ENCODE measurements at regions not wholly inside any gene's neighbourhood (a gene's known extent, or its start where the extent isn't known, plus 50 kb on each side); places are given as distances from the start of the nearest gene placed in this dataset.

DNA sequence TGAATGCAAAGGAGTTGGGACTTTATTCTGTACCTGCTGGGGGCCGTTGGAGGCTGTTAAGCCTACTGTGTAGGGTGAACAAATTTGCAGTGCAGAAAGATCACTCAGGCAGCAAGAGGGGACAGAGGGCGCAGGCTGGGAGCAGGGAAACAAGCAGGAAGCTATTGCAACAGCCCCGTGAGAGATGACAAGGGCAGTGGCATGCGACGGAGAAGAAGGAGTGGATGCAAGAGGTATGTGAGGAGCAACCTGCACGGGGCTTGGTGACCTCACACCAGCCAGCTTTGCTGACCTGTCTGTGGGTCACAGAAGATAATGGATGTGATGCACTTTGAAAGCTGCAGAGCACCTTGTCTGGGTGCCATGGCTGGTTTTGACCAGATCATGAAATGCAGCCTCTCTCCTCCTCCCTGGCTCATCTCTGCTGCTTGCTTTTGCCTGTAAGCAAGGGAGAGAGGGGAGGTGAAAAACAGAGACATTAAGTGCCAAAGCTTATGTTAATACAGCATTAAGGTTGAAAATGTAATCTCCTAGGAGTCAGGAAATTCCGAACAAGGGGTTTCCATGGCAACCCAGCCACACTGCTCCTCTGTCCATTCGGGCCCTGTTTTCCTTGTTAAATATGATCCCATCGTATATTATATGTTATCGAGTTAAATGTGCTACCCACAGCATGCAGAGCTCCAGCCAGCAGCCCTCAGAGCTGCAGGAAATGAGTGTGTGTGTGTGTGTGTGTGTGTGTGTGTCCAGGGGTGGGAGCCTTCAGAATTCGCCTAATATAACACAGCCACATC lies 314.3 kb upstream of the ZMIZ1 start:
- DNase-seq (ENCODE audit: low read depth), result peak; percentile 85
- in situ Hi-C loops (cut with HindIII; ENCODE audit: low sequenced_read_pairs), result loop anchor here (10.0 kb wide), 1 partner anchor 710 kb away; no protein-coding TSS in a partner anchor

GRCh38 chr10:78755063-78755701 lies 313.6 kb upstream of the ZMIZ1 start:
- in situ Hi-C loops (cut with HindIII; ENCODE audit: low sequenced_read_pairs), result loop anchor here (10.0 kb wide), 1 partner anchor 710 kb away; no protein-coding TSS in a partner anchor
- no peak for DNase-seq (ENCODE audit: low read depth)
- TF ChIP-seq CTCF (IDR thresholded peaks at IDR 0.05; ENCODE audit: low read depth, low read length, missing control alignments), result no peak
- H3K4me3 ChIP-seq (ENCODE audit: low read depth, low read length), result no peak overlapping the region

More for the DNA sequence above, 314.3 kb upstream of the ZMIZ1 start:
- H3K4me3 ChIP-seq (ENCODE audit: low read depth, low read length), result no peak overlapping the region
- TF ChIP-seq CTCF (IDR thresholded peaks at IDR 0.05; ENCODE audit: low read depth, low read length, missing control alignments), result no peak

DNA sequence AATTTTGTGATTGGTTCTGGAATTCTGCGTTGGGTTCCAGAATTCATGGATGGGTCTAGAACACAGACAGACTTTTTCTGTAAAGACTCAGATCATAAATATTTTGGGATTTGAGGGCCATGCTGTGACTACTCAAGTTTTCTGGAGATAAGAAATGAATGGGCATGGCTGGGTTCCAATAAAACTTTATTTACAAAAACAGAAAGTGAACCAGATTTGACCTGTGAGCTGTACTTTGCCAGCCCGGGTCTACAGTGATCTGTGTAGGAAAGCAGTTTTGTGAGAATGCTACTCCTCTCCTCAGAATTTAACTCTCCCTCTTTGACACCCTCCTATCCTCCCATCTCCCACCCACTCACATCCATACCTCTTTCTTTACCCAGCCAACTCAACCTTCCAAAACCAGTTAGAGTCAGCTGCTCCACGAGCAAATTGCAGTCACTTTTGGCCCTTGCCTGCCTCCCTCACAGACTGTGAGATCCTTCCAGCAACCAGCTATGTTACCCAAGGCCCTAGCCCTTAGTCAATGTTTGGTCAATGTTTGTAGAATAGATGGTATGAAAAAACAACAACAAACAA lies 312.8 kb upstream of the ZMIZ1 start:
- TF ChIP-seq CTCF (IDR thresholded peaks at IDR 0.05; ENCODE audit: low read depth, low read length, missing control alignments), result no peak
- in situ Hi-C loops (cut with HindIII; ENCODE audit: low sequenced_read_pairs), result loop anchor here (10.0 kb wide), 1 partner anchor 711 kb away; no protein-coding TSS in a partner anchor
- DNase-seq (ENCODE audit: low read depth), result no peak
- no peak overlapping the region for H3K4me3 ChIP-seq (ENCODE audit: low read depth, low read length)

- peak; percentile 84 for DNase-seq (ENCODE audit: low read depth)
- TF ChIP-seq CTCF (IDR thresholded peaks at IDR 0.05; ENCODE audit: low read depth, low read length, missing control alignments), result no peak
- in situ Hi-C loops (cut with HindIII; ENCODE audit: low sequenced_read_pairs), result loop anchor here (10.0 kb wide), 1 partner anchor 712 kb away; no protein-coding TSS in a partner anchor
- H3K4me3 ChIP-seq (ENCODE audit: low read depth, low read length), result no peak overlapping the region
Measured at GRCh38 chr10:78756604-78757343, 312.0 kb upstream of the ZMIZ1 start.

GRCh38 chr10:78757344-78757925 lies 311.3 kb upstream of the ZMIZ1 start:
- TF ChIP-seq CTCF (IDR thresholded peaks at IDR 0.05; ENCODE audit: low read depth, low read length, missing control alignments), result no peak

More at GRCh38 chr10:78757344-78757925, 311.3 kb upstream of the ZMIZ1 start:
- no peak for DNase-seq (ENCODE audit: low read depth)
- no peak overlapping the region for H3K4me3 ChIP-seq (ENCODE audit: low read depth, low read length)
- in situ Hi-C loops (cut with HindIII; ENCODE audit: low sequenced_read_pairs), result loop anchor here (10.0 kb wide), 1 partner anchor 713 kb away; no protein-coding TSS in a partner anchor
